H9 (cell line): ENCODE measurements at regions not wholly inside any gene's neighbourhood (a gene's known extent, or its start where the extent isn't known, plus 50 kb on each side); places are given as distances from the start of the nearest gene placed in this dataset.

Experiments used
- DNase-seq: peaks from one replicate; pipeline ENCODE4 v3.0.0-alpha.2; 2017
- H2AFZ ChIP-seq: one replicate; pipeline ENCODE4 v1.6.1; 2013; ENCODE audit warnings: mild to moderate bottlenecking, low read length, control low read depth, moderate library complexity
- H2AK5ac ChIP-seq: 2 replicates; pipeline ENCODE4 v1.6.1; 2013; ENCODE audit warnings: low read length, control low read depth, mixed read lengths; ENCODE audit not compliant: insufficient read length
- H2BK120ac ChIP-seq: one replicate; pipeline ENCODE4 v1.6.1; 2013; ENCODE audit warnings: low read depth, mild to moderate bottlenecking, low read length, control low read depth, inconsistent platforms; ENCODE audit not compliant: poor library complexity, severe bottlenecking
- H2BK12ac ChIP-seq: 2 replicates; pipeline ENCODE4 v1.6.1; 2013; ENCODE audit warnings: low read length, control low read depth, mixed read lengths, low read depth; ENCODE audit not compliant: insufficient read length
- H2BK15ac ChIP-seq: 2 replicates; pipeline ENCODE4 v1.6.1; 2013; ENCODE audit warnings: low read depth, low read length, control low read depth
- H2BK20ac ChIP-seq: one replicate; pipeline ENCODE4 v1.6.1; 2013; ENCODE audit warnings: low read depth, mild to moderate bottlenecking, low read length, control low read depth, inconsistent platforms; ENCODE audit not compliant: poor library complexity, severe bottlenecking
- H2BK5ac ChIP-seq: 2 replicates; pipeline ENCODE4 v1.6.1; 2013; ENCODE audit warnings: low read length, control low read depth, mixed read lengths; ENCODE audit not compliant: insufficient read length
- H3K14ac ChIP-seq: 2 replicates; pipeline ENCODE4 v1.6.1; 2013; ENCODE audit warnings: low read length, control low read depth; ENCODE audit not compliant: insufficient read depth
- H3K18ac ChIP-seq: 2 replicates; pipeline ENCODE4 v1.6.1; 2013; ENCODE audit warnings: low read depth, mild to moderate bottlenecking, mixed read lengths, low read length, control low read depth; ENCODE audit not compliant: insufficient read length
- H3K23ac ChIP-seq: 2 replicates; pipeline ENCODE4 v1.6.1; 2013; ENCODE audit warnings: low read length, control low read depth, mixed read lengths, low read depth; ENCODE audit not compliant: insufficient read length
- H3K23me2 ChIP-seq: 2 replicates; pipeline ENCODE4 v1.6.1; 2013; ENCODE audit warnings: low read depth, mild to moderate bottlenecking, mixed read lengths, low read length, control low read depth; ENCODE audit not compliant: insufficient read length, poor library complexity, severe bottlenecking
- H3K27ac ChIP-seq: 2 replicates; pipeline ENCODE4 v1.5.1; 2013; ENCODE audit warnings: low read length, control low read depth, mixed read lengths, low read depth; ENCODE audit not compliant: insufficient read length
- H3K27me3 ChIP-seq: 2 replicates; pipeline ENCODE4 v1.6.1; 2013; ENCODE audit warnings: low read length, control low read depth, inconsistent platforms; ENCODE audit not compliant: insufficient read depth
- H3K4ac ChIP-seq: 2 replicates; pipeline ENCODE4 v1.6.1; 2013; ENCODE audit warnings: low read depth, mild to moderate bottlenecking, control low read depth, inconsistent platforms, low read length, moderate library complexity
- H3K4me1 ChIP-seq: 2 replicates; pipeline ENCODE4 v1.6.1; 2013; ENCODE audit warnings: low read length, control low read depth, inconsistent platforms; ENCODE audit not compliant: insufficient read depth
- H3K4me2 ChIP-seq: 2 replicates; pipeline ENCODE4 v1.6.1; 2013; ENCODE audit warnings: low read length, control low read depth, mixed read lengths; ENCODE audit not compliant: insufficient read length, insufficient read depth
- H3K56ac ChIP-seq: 2 replicates; pipeline ENCODE4 v1.6.1; 2013; ENCODE audit warnings: low read depth, mild to moderate bottlenecking, mixed read lengths, low read length, control low read depth; ENCODE audit not compliant: insufficient read length
- H3K79me1 ChIP-seq: 2 replicates; pipeline ENCODE4 v1.6.1; 2013; ENCODE audit warnings: low read depth, mild to moderate bottlenecking, moderate library complexity, low read length, control low read depth, inconsistent platforms; ENCODE audit not compliant: insufficient read depth, poor library complexity, severe bottlenecking
- H3K79me2 ChIP-seq: 2 replicates; pipeline ENCODE4 v1.6.1; 2013; ENCODE audit warnings: low read length, control low read depth, inconsistent platforms; ENCODE audit not compliant: insufficient read depth
- H3K9ac ChIP-seq: 2 replicates; pipeline ENCODE4 v1.6.1; 2013; ENCODE audit warnings: low read length, control low read depth, mixed read lengths; ENCODE audit not compliant: insufficient read length; ENCODE audit errors: extremely low read depth
- H3K9me3 ChIP-seq: one replicate; pipeline ENCODE4 v1.6.1; 2013; ENCODE audit warnings: low read depth, low read length, inconsistent platforms; ENCODE audit not compliant: control insufficient read depth
- H3T11ph ChIP-seq: one replicate; pipeline ENCODE4 v1.6.1; 2013; ENCODE audit warnings: mild to moderate bottlenecking, low read length, control low read depth, inconsistent platforms
- H4K20me1 ChIP-seq: one replicate; pipeline ENCODE4 v1.6.1; 2013; ENCODE audit not compliant: control insufficient read depth, insufficient read length, insufficient read depth
- H4K5ac ChIP-seq: 2 replicates; pipeline ENCODE4 v1.6.1; 2013; ENCODE audit warnings: low read depth, mild to moderate bottlenecking, mixed read lengths, low read length, control low read depth; ENCODE audit not compliant: insufficient read length
- H4K8ac ChIP-seq: replicated peaks from 2 replicates; pipeline ENCODE4 v1.6.1; 2013; ENCODE audit warnings: low read length, control low read depth, mixed read lengths, low read depth; ENCODE audit not compliant: insufficient read length
- H4K91ac ChIP-seq: 2 replicates; pipeline ENCODE4 v1.6.1; 2013; ENCODE audit warnings: low read depth, mild to moderate bottlenecking, moderate library complexity, mixed read lengths, low read length, control low read depth; ENCODE audit not compliant: insufficient read length
- H3K27ac Mint-ChIP-seq, 3 experiments: 2 replicates in 2 of 3; 3 replicates in 1 of 3; pipeline ENCODE4 v1.8.0; 2020 to 2021; ENCODE audit warnings: mixed read lengths in 3 of 3, mild to moderate bottlenecking in 1 of 3, moderate library complexity in 1 of 3
- H3K27me3 Mint-ChIP-seq: 2 replicates; pipeline ENCODE4 v1.8.0; 2021; ENCODE audit warnings: low read depth, mild to moderate bottlenecking, moderate library complexity, mixed read lengths
- H3K36me3 Mint-ChIP-seq, 3 experiments: 2 replicates in 2 of 3; 3 replicates in 1 of 3; pipeline ENCODE4 v1.8.0; 2020 to 2021; ENCODE audit warnings: low read depth in 3 of 3, mixed read lengths in 3 of 3; ENCODE audit not compliant: insufficient read depth in 1 of 3
- H3K4me1 Mint-ChIP-seq, 2 experiments: 2 replicates each; pipeline ENCODE4 v1.8.0; 2020; ENCODE audit warnings: mixed read lengths in 2 of 2
- H3K4me3 Mint-ChIP-seq, 2 experiments: 2 replicates in 1 of 2; 3 replicates in 1 of 2; pipeline ENCODE4 v1.8.0; 2020 to 2021; ENCODE audit warnings: mild to moderate bottlenecking in 2 of 2, mixed read lengths in 2 of 2, moderate library complexity in 1 of 2
- H3K9me3 Mint-ChIP-seq, 2 experiments: 2 replicates in 1 of 2; 3 replicates in 1 of 2; pipeline ENCODE4 v1.8.0; 2020; ENCODE audit warnings: mild to moderate bottlenecking in 2 of 2, mixed read lengths in 2 of 2, moderate library complexity in 1 of 2
- WGBS: extraction: QIAGEN DNeasy Blood & Tissue Kit; methylation state at CpG from one replicate; pipeline ENCODE4 v1.1.7; 2013; ENCODE audit warnings: missing lambda C conversion rate, low lambda C conversion rate, mixed read lengths; ENCODE audit not compliant: insufficient read length; ENCODE audit errors: extremely low coverage; 5-methylcytosine and 5-hydroxymethylcytosine counted together
- TF ChIP-seq, protein P1 (sequence below): fragments of 200-600 bp; sonication (generic); conservative IDR thresholded peaks from 3 replicates; pipeline ENCODE4 v1.8.0; 2021; ENCODE audit warnings: antibody characterized with exemption, mild to moderate bottlenecking

GRCh38 chr2:42865884-42866881, 73.8 kb upstream of the HAAO start:
- Mint-ChIP-seq H3K9me3 (peaks cover 11 to 16% of the 10 kb centered on the region in 2 experiments), H3K27ac (no peak overlapping the region), H3K27me3 (no peaks in the 10 kb centered on the region; the same call in 1 of the 2 replicates), H3K4me3 (no peak overlapping the region), H3K4me1 (no peaks in the 10 kb centered on the region), H3K36me3 (peaks cover 0 to 14% (median 6%) of the 10 kb centered on the region in 3 experiments; a peak in 5 of 7 replicates)
- no peak overlapping the region for H3K4ac ChIP-seq
- no peak overlapping the region for H2BK12ac ChIP-seq
- peaks cover 4% of the 10 kb centered on the region for H3K9me3 ChIP-seq
- DNase-seq, result no peak
- TF ChIP-seq, protein P1, sequence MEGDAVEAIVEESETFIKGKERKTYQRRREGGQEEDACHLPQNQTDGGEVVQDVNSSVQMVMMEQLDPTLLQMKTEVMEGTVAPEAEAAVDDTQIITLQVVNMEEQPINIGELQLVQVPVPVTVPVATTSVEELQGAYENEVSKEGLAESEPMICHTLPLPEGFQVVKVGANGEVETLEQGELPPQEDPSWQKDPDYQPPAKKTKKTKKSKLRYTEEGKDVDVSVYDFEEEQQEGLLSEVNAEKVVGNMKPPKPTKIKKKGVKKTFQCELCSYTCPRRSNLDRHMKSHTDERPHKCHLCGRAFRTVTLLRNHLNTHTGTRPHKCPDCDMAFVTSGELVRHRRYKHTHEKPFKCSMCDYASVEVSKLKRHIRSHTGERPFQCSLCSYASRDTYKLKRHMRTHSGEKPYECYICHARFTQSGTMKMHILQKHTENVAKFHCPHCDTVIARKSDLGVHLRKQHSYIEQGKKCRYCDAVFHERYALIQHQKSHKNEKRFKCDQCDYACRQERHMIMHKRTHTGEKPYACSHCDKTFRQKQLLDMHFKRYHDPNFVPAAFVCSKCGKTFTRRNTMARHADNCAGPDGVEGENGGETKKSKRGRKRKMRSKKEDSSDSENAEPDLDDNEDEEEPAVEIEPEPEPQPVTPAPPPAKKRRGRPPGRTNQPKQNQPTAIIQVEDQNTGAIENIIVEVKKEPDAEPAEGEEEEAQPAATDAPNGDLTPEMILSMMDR, result no peak
- H2BK120ac ChIP-seq, result no peak overlapping the region
- H4K20me1 ChIP-seq, result no peaks in the 10 kb centered on the region
- no peak overlapping the region for H3K4me2 ChIP-seq
- H3K79me2 ChIP-seq, result no peaks in the 10 kb centered on the region
- no peak overlapping the region for H3T11ph ChIP-seq
- no peak overlapping the region for H4K91ac ChIP-seq
- no peaks in the 10 kb centered on the region for H3K4me1 ChIP-seq
- no peak overlapping the region for H4K5ac ChIP-seq
- H4K8ac ChIP-seq, result no peak overlapping the region
- no peaks in the 10 kb centered on the region for H3K23me2 ChIP-seq
- H2BK20ac ChIP-seq, result no peak overlapping the region
- no peak overlapping the region for H2AFZ ChIP-seq
- no peak overlapping the region for H2BK5ac ChIP-seq
- no peaks in the 10 kb centered on the region for H3K79me1 ChIP-seq
- H3K56ac ChIP-seq, result no peak overlapping the region
- no peak overlapping the region for H3K14ac ChIP-seq
- no peak overlapping the region for H3K27ac ChIP-seq
- H3K18ac ChIP-seq, result no peak overlapping the region
- H3K27me3 ChIP-seq, result no peaks in the 10 kb centered on the region
- H2AK5ac ChIP-seq, result no peak overlapping the region
- H3K9ac ChIP-seq, result no peak overlapping the region
- no peak overlapping the region for H3K23ac ChIP-seq
- no peak overlapping the region for H2BK15ac ChIP-seq
- no CpG with 5 or more reads among the region's 15 CpGs for WGBS
